Endodermal cell (in vitro differentiated cells): ENCODE measurements at regions not wholly inside any gene's neighbourhood (a gene's known extent, or its start where the extent isn't known, plus 50 kb on each side); places are given as distances from the start of the nearest gene placed in this dataset.
"Not testable (repeated sequence)": the region's sequence is repeated elsewhere in the genome, so short reads cannot be mapped to it uniquely, and the experiment has no call there.

Experiments
- DNase-seq: peaks from one replicate; pipeline ENCODE4 v3.0.0-alpha.2; 2017
- H3K27ac ChIP-seq: 2 replicates; pipeline ENCODE4 v1.5.1; 2013; ENCODE audit warnings: mild to moderate bottlenecking, low read depth, low read length, moderate library complexity
- H3K27me3 ChIP-seq: 2 replicates; pipeline ENCODE4 v1.6.1; 2013; ENCODE audit warnings: mild to moderate bottlenecking, low read length, moderate library complexity; ENCODE audit not compliant: insufficient read depth, control insufficient read depth, poor library complexity, severe bottlenecking
- H3K36me3 ChIP-seq: 2 replicates; pipeline ENCODE4 v1.7.0; 2013; ENCODE audit warnings: mild to moderate bottlenecking, low read length, moderate library complexity; ENCODE audit not compliant: control insufficient read depth, insufficient read depth
- H3K4me1 ChIP-seq: one replicate; pipeline ENCODE4 v1.7.0; 2013; ENCODE audit warnings: low read length; ENCODE audit not compliant: control insufficient read depth, insufficient read depth
- H3K4me3 ChIP-seq: 2 replicates; pipeline ENCODE4 v1.5.1; 2013; ENCODE audit warnings: mild to moderate bottlenecking, low read length, moderate library complexity
- H3K9ac ChIP-seq: 2 replicates; pipeline ENCODE4 v1.6.1; 2013; ENCODE audit warnings: mild to moderate bottlenecking, low read length, moderate library complexity; ENCODE audit not compliant: poor library complexity, severe bottlenecking; ENCODE audit errors: extremely low read depth
- H3K9me3 ChIP-seq: 2 replicates; pipeline ENCODE4 v1.6.1; 2013; ENCODE audit warnings: mild to moderate bottlenecking, low read length, moderate library complexity; ENCODE audit not compliant: control insufficient read depth
- H3K27ac Mint-ChIP-seq: 2 replicates; pipeline ENCODE4 v1.8.0; 2020; ENCODE audit warnings: mixed read lengths
- H3K27me3 Mint-ChIP-seq: 2 replicates; pipeline ENCODE4 v1.8.0; 2021; ENCODE audit warnings: mild to moderate bottlenecking, mixed read lengths; ENCODE audit not compliant: insufficient read depth
- H3K36me3 Mint-ChIP-seq: 2 replicates; pipeline ENCODE4 v1.8.0; 2020; ENCODE audit warnings: low read depth, mixed read lengths
- H3K4me1 Mint-ChIP-seq: 2 replicates; pipeline ENCODE4 v1.8.0; 2020; ENCODE audit warnings: mixed read lengths
- H3K4me3 Mint-ChIP-seq: 2 replicates; pipeline ENCODE4 v1.8.0; 2020; ENCODE audit warnings: mild to moderate bottlenecking, moderate library complexity, mixed read lengths
- H3K9me3 Mint-ChIP-seq: 2 replicates; pipeline ENCODE4 v1.8.0; 2020; ENCODE audit warnings: mild to moderate bottlenecking, mixed read lengths
- WGBS, 2 experiments: methylation state at CpG; one replicate each; pipeline versions ENCODE4 v1.1.5 to v1.1.7; 2013; ENCODE audit warnings: missing lambda C conversion rate in 2 of 2, mixed read lengths in 1 of 2; ENCODE audit not compliant: insufficient coverage in 1 of 2, insufficient read length in 1 of 2; 5-methylcytosine and 5-hydroxymethylcytosine counted together
- TF ChIP-seq, protein P1 (sequence below): fragments of 200-600 bp; sonication (generic); conservative IDR thresholded peaks from 2 replicates; pipeline ENCODE4 v1.5.0; 2021; ENCODE audit warnings: antibody characterized with exemption, mild to moderate bottlenecking

- H3K4me3 Mint-ChIP-seq: no peak overlapping the region
- H3K9ac ChIP-seq: no peak overlapping the region
- H3K36me3 ChIP-seq: no peaks in the 10 kb centered on the region
- 96% methylated on average over 14 to 21 of the region's 21 CpGs for WGBS, 2 experiments
- H3K4me1 ChIP-seq: no peaks in the 10 kb centered on the region
- H3K27ac ChIP-seq: no peak overlapping the region
- H3K27me3 ChIP-seq: peaks cover 28% of the 10 kb centered on the region
- peaks cover 58% of the 10 kb centered on the region for H3K27me3 Mint-ChIP-seq
- peaks cover 2% of the 10 kb centered on the region for H3K4me1 Mint-ChIP-seq
- H3K4me3 ChIP-seq: no peak overlapping the region
- DNase-seq: no peak
- peaks cover 4% of the 10 kb centered on the region for H3K9me3 Mint-ChIP-seq
- H3K9me3 ChIP-seq: no peaks in the 10 kb centered on the region
- H3K36me3 Mint-ChIP-seq: peaks cover 14% of the 10 kb centered on the region
- TF ChIP-seq, protein P1, sequence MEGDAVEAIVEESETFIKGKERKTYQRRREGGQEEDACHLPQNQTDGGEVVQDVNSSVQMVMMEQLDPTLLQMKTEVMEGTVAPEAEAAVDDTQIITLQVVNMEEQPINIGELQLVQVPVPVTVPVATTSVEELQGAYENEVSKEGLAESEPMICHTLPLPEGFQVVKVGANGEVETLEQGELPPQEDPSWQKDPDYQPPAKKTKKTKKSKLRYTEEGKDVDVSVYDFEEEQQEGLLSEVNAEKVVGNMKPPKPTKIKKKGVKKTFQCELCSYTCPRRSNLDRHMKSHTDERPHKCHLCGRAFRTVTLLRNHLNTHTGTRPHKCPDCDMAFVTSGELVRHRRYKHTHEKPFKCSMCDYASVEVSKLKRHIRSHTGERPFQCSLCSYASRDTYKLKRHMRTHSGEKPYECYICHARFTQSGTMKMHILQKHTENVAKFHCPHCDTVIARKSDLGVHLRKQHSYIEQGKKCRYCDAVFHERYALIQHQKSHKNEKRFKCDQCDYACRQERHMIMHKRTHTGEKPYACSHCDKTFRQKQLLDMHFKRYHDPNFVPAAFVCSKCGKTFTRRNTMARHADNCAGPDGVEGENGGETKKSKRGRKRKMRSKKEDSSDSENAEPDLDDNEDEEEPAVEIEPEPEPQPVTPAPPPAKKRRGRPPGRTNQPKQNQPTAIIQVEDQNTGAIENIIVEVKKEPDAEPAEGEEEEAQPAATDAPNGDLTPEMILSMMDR: no peak
- no peak overlapping the region for H3K27ac Mint-ChIP-seq
These were observed 159.7 kb upstream of the ZNF337 start for GRCh38 chr20:25856256-25856884.

- H3K9me3 Mint-ChIP-seq, H3K4me3 Mint-ChIP-seq, H3K4me1 ChIP-seq, H3K9me3 ChIP-seq, H3K4me3 ChIP-seq, H3K9ac ChIP-seq, DNase-seq, H3K4me1 Mint-ChIP-seq, H3K27ac ChIP-seq, H3K27ac Mint-ChIP-seq, H3K36me3 ChIP-seq: not testable (repeated sequence)
- peaks cover 22% of the 10 kb centered on the region for H3K27me3 ChIP-seq
- peaks cover 52% of the 10 kb centered on the region for H3K27me3 Mint-ChIP-seq
- WGBS, 2 experiments: 89 to 91% methylated on average over 21 to 23 of the region's 23 CpGs
- peaks cover 14% of the 10 kb centered on the region for H3K36me3 Mint-ChIP-seq
These were observed 159.0 kb upstream of the ZNF337 start for GRCh38 chr20:25855451-25856156.

GRCh38 chr20:25854666-25855065, 158.0 kb upstream of the ZNF337 start:
- H3K9me3 Mint-ChIP-seq, H3K4me1 Mint-ChIP-seq, H3K9ac ChIP-seq, H3K36me3 ChIP-seq, H3K27ac ChIP-seq, H3K9me3 ChIP-seq, H3K4me3 Mint-ChIP-seq, H3K4me1 ChIP-seq, H3K4me3 ChIP-seq, H3K27ac Mint-ChIP-seq, DNase-seq: not testable (repeated sequence)
- 89% methylated on average over 11 of the region's 11 CpGs; no CpG with 5 or more reads in 1 of the 2 experiments for WGBS, 2 experiments
- peaks cover 43% of the 10 kb centered on the region for H3K27me3 Mint-ChIP-seq
- H3K27me3 ChIP-seq: peaks cover 13% of the 10 kb centered on the region
- peaks cover 14% of the 10 kb centered on the region for H3K36me3 Mint-ChIP-seq

DNA sequence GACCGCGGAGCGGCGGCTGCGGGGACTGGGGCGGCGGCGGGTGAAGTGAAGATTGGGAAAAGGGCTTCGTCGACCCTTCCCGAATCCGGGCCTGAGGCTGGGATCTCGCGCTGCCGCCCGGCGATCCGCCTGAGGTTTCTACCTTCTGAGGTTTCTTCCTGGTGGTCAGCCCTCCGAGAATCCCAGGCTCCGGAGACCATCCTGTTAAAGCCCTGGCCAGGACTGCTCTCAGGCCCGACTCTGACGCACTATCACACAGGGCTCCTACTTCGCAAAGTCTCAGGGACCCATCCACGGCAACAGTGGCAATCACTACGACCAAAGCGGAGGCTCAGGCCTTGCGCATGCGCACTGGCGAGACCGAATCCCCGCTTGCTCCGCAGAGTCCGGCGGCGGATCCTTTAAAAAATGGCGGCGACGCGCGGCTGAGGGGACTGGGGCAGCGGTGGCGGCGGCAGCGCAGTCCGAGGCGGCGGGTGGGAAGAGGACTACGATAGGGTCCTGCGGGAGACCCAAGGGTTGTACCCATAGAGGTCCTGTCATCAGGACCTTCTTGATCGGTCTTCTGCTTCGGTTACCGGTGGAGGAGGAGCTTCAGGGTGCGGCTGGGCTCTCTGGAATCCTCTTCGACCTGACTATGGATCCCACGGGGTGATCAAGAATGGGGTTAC, 157.2 kb upstream of the ZNF337 start:
- peaks cover 37% of the 10 kb centered on the region for H3K27me3 Mint-ChIP-seq
- not testable (repeated sequence) for H3K9me3 ChIP-seq, H3K36me3 ChIP-seq, H3K4me3 ChIP-seq, H3K27ac Mint-ChIP-seq, H3K4me1 Mint-ChIP-seq, H3K27ac ChIP-seq, H3K4me3 Mint-ChIP-seq, H3K9ac ChIP-seq, DNase-seq, H3K27me3 ChIP-seq, H3K9me3 Mint-ChIP-seq, H3K4me1 ChIP-seq
- peaks cover 14% of the 10 kb centered on the region for H3K36me3 Mint-ChIP-seq
- 88 to 92% methylated on average over 39 to 55 of the region's 55 CpGs for whole genome bisulfite sequencing, 2 experiments

DNA sequence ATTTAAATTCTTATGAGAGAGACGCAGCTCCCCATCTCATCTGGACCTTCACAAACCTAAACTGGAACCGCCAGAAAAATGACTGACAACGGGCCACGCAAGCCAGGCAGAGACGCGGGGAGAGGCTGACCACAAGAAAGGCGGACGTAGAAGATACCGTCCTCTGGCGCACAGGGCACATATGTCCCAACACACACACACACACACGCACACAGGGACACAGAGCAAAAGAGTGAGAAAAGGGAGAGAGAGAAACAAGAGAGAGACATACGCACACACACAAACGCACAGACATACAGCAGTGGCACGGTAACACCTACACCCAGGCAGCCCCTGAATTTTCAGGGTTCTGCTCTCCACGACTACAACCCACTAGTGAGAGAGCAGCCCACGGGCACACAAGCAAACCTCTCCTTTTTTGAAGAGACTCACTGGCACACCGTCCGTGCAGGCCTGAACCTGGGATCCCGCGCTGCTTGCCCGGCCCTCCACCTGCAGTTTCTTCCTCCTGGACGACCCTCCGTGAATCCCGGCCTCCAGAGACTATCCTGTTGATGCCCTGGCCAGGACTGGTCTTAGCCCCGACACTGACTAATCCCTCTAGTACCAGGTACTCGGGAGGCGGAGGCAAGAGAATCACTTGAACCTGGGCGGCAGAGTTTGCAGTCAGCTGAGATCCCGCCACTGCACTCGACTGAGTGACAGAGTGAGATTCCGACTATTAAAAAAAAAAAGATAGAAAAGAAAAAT, 156.5 kb upstream of the ZNF337 start:
- not testable (repeated sequence) for H3K27ac Mint-ChIP-seq, H3K4me1 Mint-ChIP-seq, H3K27me3 ChIP-seq, H3K36me3 ChIP-seq, H3K9ac ChIP-seq, H3K27ac ChIP-seq, H3K9me3 Mint-ChIP-seq, H3K4me3 ChIP-seq, H3K9me3 ChIP-seq, DNase-seq, H3K4me1 ChIP-seq, H3K4me3 Mint-ChIP-seq
- Mint-ChIP-seq H3K27me3 (peaks cover 34% of the 10 kb centered on the region), H3K36me3 (peaks cover 14% of the 10 kb centered on the region)
- WGBS, 2 experiments: 94 to 95% methylated on average over 10 to 23 of the region's 31 CpGs

GRCh38 chr20:25850133-25850532, 153.5 kb upstream of the ZNF337 start:
- H3K4me3 ChIP-seq, H3K27ac Mint-ChIP-seq, DNase-seq, H3K4me1 Mint-ChIP-seq, H3K9ac ChIP-seq, H3K27me3 ChIP-seq, H3K4me3 Mint-ChIP-seq, H3K9me3 Mint-ChIP-seq, H3K36me3 ChIP-seq, H3K36me3 Mint-ChIP-seq, H3K27ac ChIP-seq, H3K4me1 ChIP-seq, H3K9me3 ChIP-seq: not testable (repeated sequence)
- 51 to 78% methylated on average over 2 to 4 of the region's 4 CpGs for WGBS, 2 experiments
- H3K27me3 Mint-ChIP-seq: peaks cover 12% of the 10 kb centered on the region
